Adrenal gland (tissue), 5 donors: ENCODE measurements at regions not wholly inside any gene's neighbourhood (a gene's known extent, or its start where the extent isn't known, plus 50 kb on each side); places are given as distances from the start of the nearest gene placed in this dataset.

ENCODE experiments used
- CTCF ChIP-seq, 6 experiments: fragments of 450-650 bp in 4 of 6; fragments of 200-600 bp in 2 of 6; sonication (generic) in 1 of 6; IDR thresholded peaks; 1 replicate in 5 of 6; 2 replicates in 1 of 6; pipeline versions ENCODE4 v1.5.1 to v1.8.0; 2016 to 2021; ENCODE audit warnings: antibody characterized with exemption in 6 of 6, mild to moderate bottlenecking in 2 of 6, moderate library complexity in 1 of 6
- POLR2A ChIP-seq, 2 donors: fragments of 450-650 bp; IDR thresholded peaks; one replicate each; pipeline ENCODE4 v1.6.1; 2017; ENCODE audit warnings: antibody characterized with exemption in 2 of 2, mild to moderate bottlenecking in 2 of 2, moderate library complexity in 1 of 2
- donor health status: DM: no; HTN: no; CAD: no.

DNA sequence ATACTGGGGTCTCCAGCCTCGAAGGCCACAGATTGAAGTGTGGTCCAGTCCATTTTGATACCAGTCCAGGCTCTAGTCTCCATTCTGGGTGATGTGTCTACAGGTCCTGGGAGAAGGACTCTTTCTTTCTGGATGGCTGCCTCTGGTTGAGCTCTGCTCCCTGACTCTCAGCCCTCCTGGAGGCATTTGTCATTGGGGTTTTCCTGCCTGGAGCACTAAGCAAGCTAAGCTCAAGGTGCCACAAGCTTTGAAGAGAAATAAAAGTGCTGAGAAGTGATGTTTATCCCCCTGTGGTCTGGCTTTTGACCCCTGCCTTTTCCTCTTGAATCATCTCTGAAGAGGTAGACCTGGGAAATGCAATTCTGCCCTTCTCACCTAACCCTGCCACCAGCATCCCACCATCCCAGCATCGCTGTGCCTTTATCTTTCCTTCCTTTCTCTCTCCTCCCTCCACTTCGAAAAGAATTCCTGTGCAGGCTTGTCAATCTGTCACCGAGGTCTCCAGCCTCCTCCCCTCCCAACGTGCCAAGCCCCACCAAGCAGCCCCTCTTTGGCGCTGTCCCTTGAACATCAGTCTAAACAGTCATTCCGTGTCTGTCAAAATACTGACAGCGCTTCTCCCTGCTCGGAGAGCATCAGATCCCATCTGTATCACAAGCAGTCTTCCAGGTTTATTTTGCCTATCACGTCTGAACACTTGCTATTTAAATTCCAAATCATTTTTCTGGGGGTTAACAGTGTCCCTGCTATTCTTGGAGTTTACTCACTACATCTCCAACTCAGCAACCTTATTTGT is 334.6 kb upstream of the SLC14A2 start:
- no peak for TF ChIP-seq CTCF (IDR thresholded peaks at IDR 0.05)
- no peak for TF ChIP-seq POLR2A (IDR thresholded peaks at IDR 0.05)
